Body of pancreas (tissue), 4 donors: ENCODE measurements at regions not wholly inside any gene's neighbourhood (a gene's known extent, or its start where the extent isn't known, plus 50 kb on each side); places are given as distances from the start of the nearest gene placed in this dataset.
"Not testable (repeated sequence)": the region's sequence is repeated elsewhere in the genome, so short reads cannot be mapped to it uniquely, and the experiment has no call there.

Experiments
- ATAC-seq: fragments of 150-250 bp; one replicate; pipeline ENCODE4 v1.9.1; 2016
- DNase-seq, 4 donors: peaks; one replicate each; pipeline ENCODE4 v3.0.0-alpha.2; 2019
- H3K27ac ChIP-seq, 4 donors: fragments of 200-600 bp; sonication (generic); 1 replicate in 3 of 4; 2 replicates in 1 of 4; pipeline versions ENCODE4 v1.5.1 to v1.6.1; 2016 to 2019; ENCODE audit warnings: mild to moderate bottlenecking in 1 of 4, mixed read lengths in 1 of 4, moderate library complexity in 1 of 4
- H3K27me3 ChIP-seq, 2 donors: fragments of 200-600 bp; sonication (generic); one replicate each; pipeline ENCODE4 v1.6.0; 2016; ENCODE audit warnings: mild to moderate bottlenecking in 1 of 2
- H3K36me3 ChIP-seq, 2 donors: fragments of 200-600 bp; sonication (generic); replicated peaks in 1 of 2; 2 replicates each; pipeline ENCODE4 v1.5.1; 2016; ENCODE audit warnings: low read depth in 2 of 2; ENCODE audit not compliant: insufficient read depth in 1 of 2
- H3K4me1 ChIP-seq: fragments of 200-600 bp; sonication (generic); one replicate; pipeline ENCODE4 v1.6.0; 2016
- H3K4me3 ChIP-seq, 2 donors: fragments of 200-600 bp; sonication (generic); 1 replicate in 1 of 2; 2 replicates in 1 of 2; pipeline ENCODE4 v1.5.1; 2016 to 2019
- H3K9me3 ChIP-seq, 3 donors: fragments of 200-600 bp; sonication (generic); 1 replicate in 2 of 3; 2 replicates in 1 of 3; pipeline ENCODE4 v1.5.1; 2016
- POLR2A ChIP-seq, 3 donors: fragments of 450-650 bp; IDR thresholded peaks; one replicate each; pipeline ENCODE4 v1.6.1; 2016; ENCODE audit warnings: antibody characterized with exemption in 3 of 3, mild to moderate bottlenecking in 2 of 3
- WGBS, 2 donors: methylation state at CpG; one replicate each; pipeline ENCODE4 v1.1.5; 2017; 5-methylcytosine and 5-hydroxymethylcytosine counted together
- intact Hi-C: fragments of 100-400 bp; cut with DNase I; formaldehyde crosslinking; loops from one replicate; pipeline ENCODE4 v1.15.1; 2023
- TF ChIP-seq, protein P1 (sequence below), 7 experiments: fragments of 450-650 bp in 4 of 7; fragments of 200-600 bp in 3 of 7; sonication (generic) in 3 of 7; IDR thresholded peaks; one replicate each; pipeline ENCODE4 v1.5.1; 2016 to 2019; ENCODE audit warnings: antibody characterized with exemption in 7 of 7

- TF ChIP-seq, protein P1, sequence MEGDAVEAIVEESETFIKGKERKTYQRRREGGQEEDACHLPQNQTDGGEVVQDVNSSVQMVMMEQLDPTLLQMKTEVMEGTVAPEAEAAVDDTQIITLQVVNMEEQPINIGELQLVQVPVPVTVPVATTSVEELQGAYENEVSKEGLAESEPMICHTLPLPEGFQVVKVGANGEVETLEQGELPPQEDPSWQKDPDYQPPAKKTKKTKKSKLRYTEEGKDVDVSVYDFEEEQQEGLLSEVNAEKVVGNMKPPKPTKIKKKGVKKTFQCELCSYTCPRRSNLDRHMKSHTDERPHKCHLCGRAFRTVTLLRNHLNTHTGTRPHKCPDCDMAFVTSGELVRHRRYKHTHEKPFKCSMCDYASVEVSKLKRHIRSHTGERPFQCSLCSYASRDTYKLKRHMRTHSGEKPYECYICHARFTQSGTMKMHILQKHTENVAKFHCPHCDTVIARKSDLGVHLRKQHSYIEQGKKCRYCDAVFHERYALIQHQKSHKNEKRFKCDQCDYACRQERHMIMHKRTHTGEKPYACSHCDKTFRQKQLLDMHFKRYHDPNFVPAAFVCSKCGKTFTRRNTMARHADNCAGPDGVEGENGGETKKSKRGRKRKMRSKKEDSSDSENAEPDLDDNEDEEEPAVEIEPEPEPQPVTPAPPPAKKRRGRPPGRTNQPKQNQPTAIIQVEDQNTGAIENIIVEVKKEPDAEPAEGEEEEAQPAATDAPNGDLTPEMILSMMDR (IDR thresholded peaks at IDR 0.05): no peak
- TF ChIP-seq POLR2A (IDR thresholded peaks at IDR 0.05): no peak
- ATAC-seq (no peak), DNase-seq (no peak)
- no peak overlapping the region for H3K4me3 ChIP-seq
- H3K27ac ChIP-seq: no peak overlapping the region
- no peaks in the 10 kb centered on the region for H3K9me3 ChIP-seq
- WGBS, 2 donors: 67 to 83% methylated on average over 2 of the region's 2 CpGs
- H3K36me3 ChIP-seq: no peaks in the 10 kb centered on the region
- no peaks in the 10 kb centered on the region for H3K4me1 ChIP-seq
- intact Hi-C loops: no loop called here
- H3K27me3 ChIP-seq: no peaks in the 10 kb centered on the region
Observed at GRCh38 chr6:141057761-141058160, 1075.0 kb upstream of the GJE1 start.

- ATAC-seq: no peak
- DNase-seq: no peak
Observed at GRCh38 chr6:141056945-141057625, 1075.6 kb upstream of the GJE1 start.

GRCh38 chr6:141050471-141050870 is 1082.3 kb upstream of the GJE1 start:
- no peaks in the 10 kb centered on the region for H3K9me3 ChIP-seq
- H3K27me3 ChIP-seq: no peaks in the 10 kb centered on the region
- H3K4me1 ChIP-seq: no peaks in the 10 kb centered on the region
- ATAC-seq: no peak
- no peak for DNase-seq
- no peaks in the 10 kb centered on the region for H3K36me3 ChIP-seq
- no peak for TF ChIP-seq POLR2A (IDR thresholded peaks at IDR 0.05)
- TF ChIP-seq, protein P1 (IDR thresholded peaks at IDR 0.05): no peak
- no peak overlapping the region for H3K4me3 ChIP-seq
- no peak overlapping the region for H3K27ac ChIP-seq
- WGBS, 2 donors: 59 to 64% methylated on average over 1 of the region's 1 CpG
- intact Hi-C loops: no loop called here

More at GRCh38 chr6:141056945-141057625, 1075.6 kb upstream of the GJE1 start:
- Histone ChIP-seq H3K27ac (no peak overlapping the region), H3K36me3 (no peaks in the 10 kb centered on the region), H3K27me3 (no peaks in the 10 kb centered on the region), H3K4me3 (no peak overlapping the region), H3K9me3 (no peaks in the 10 kb centered on the region), H3K4me1 (no peaks in the 10 kb centered on the region)
- WGBS, 2 donors: 59 to 70% methylated on average over 2 of the region's 2 CpGs
- intact Hi-C loops: no loop called here
- TF ChIP-seq, protein P1 (IDR thresholded peaks at IDR 0.05): no peak
- no peak for TF ChIP-seq POLR2A (IDR thresholded peaks at IDR 0.05)

- ATAC-seq (no peak), DNase-seq (no peak)
- no peaks in the 10 kb centered on the region for H3K27me3 ChIP-seq
- 12 to 13% methylated on average over 1 of the region's 1 CpG for WGBS, 2 donors
- H3K4me1 ChIP-seq: no peaks in the 10 kb centered on the region
- TF ChIP-seq, protein P1 (IDR thresholded peaks at IDR 0.05): no peak
- TF ChIP-seq POLR2A (IDR thresholded peaks at IDR 0.05): no peak
- H3K9me3 ChIP-seq: no peaks in the 10 kb centered on the region
- H3K36me3 ChIP-seq: no peaks in the 10 kb centered on the region
- intact Hi-C loops: no loop called here
- H3K4me3 ChIP-seq: no peak overlapping the region
- no peak overlapping the region for H3K27ac ChIP-seq
Observed at GRCh38 chr6:141048451-141048850, 1084.3 kb upstream of the GJE1 start.

- H3K9me3 ChIP-seq, intact Hi-C loops, ATAC-seq: not testable (repeated sequence)
Observed at GRCh38 chr6:141046496-141046895, 1086.2 kb upstream of the GJE1 start.

More at GRCh38 chr6:141046496-141046895, 1086.2 kb upstream of the GJE1 start:
- not testable (repeated sequence) for H3K4me1 ChIP-seq, H3K36me3 ChIP-seq, H3K4me3 ChIP-seq, DNase-seq, H3K27ac ChIP-seq, H3K27me3 ChIP-seq
